RWPE1 (cell line): ENCODE measurements at regions not wholly inside any gene's neighbourhood (a gene's known extent, or its start where the extent isn't known, plus 50 kb on each side); places are given as distances from the start of the nearest gene placed in this dataset.

Experiments
- CTCF ChIA-PET: fragments of 350-600 bp; sonication (Branson Sonifier 250); formaldehyde crosslinking; extraction: SDS; loops from one replicate; lab custom pipeline; 2021; lab: Yijun Ruan, JAX
- POLR2A ChIA-PET: fragments of 400-600 bp; formaldehyde crosslinking; extraction: SDS; loops from one replicate; lab custom pipeline; 2020; ENCODE audit warnings: antibody characterized with exemption; ENCODE audit not compliant: low non-redundant PET; lab: Yijun Ruan, JAX
- DNase-seq: peaks from one replicate; pipeline ENCODE4 v3.0.0; 2012; ENCODE audit warnings: low spot score
- H3K27ac ChIP-seq: fragments of 450-650 bp; 2 replicates; pipeline ENCODE4 v1.5.1; 2017
- CTCF ChIP-seq: fragments of 450-650 bp; conservative IDR thresholded peaks from 2 replicates; pipeline ENCODE4 v1.5.1; 2017; ENCODE audit warnings: low read depth, mild to moderate bottlenecking

GRCh38 chr14:104360501-104360900, 219.1 kb upstream of the C14orf180 start:
- H3K27ac ChIP-seq = no peak overlapping the region
- ChIA-PET POLR2A (no interaction called here), CTCF (interaction anchor here (1.1 kb wide), 1 partner anchor 10 kb away, joined by 5 read pairs; no protein-coding TSS in a partner anchor)
- TF ChIP-seq CTCF = no peak
- no peak for DNase-seq

- DNase-seq = no peak
- TF ChIP-seq CTCF = no peak
- POLR2A ChIA-PET = no interaction called here
- no peak overlapping the region for H3K27ac ChIP-seq
- CTCF ChIA-PET = interaction anchor here (0.9 to 1.1 kb wide), 2 partner anchors 9 to 223 kb away, joined by 3 to 5 read pairs; no protein-coding TSS in a partner anchor
Measured at GRCh38 chr14:104361101-104361591, 218.4 kb upstream of the C14orf180 start.

GRCh38 chr14:104361921-104362681, 217.5 kb upstream of the C14orf180 start:
- no peak for TF ChIP-seq CTCF
- no peak overlapping the region for H3K27ac ChIP-seq
- POLR2A ChIA-PET = no interaction called here
- no peak for DNase-seq
- CTCF ChIA-PET = interaction anchor here (0.9 kb wide), 1 partner anchor 224 kb away, joined by 3 read pairs; no protein-coding TSS in a partner anchor

GRCh38 chr14:104362761-104363605, 216.6 kb upstream of the C14orf180 start:
- TF ChIP-seq CTCF = no peak
- ChIA-PET CTCF (no interaction called here), POLR2A (no interaction called here)
- no peak overlapping the region for H3K27ac ChIP-seq
- DNase-seq = no peak

- CTCF ChIA-PET = no interaction called here
- POLR2A ChIA-PET = no interaction called here
- no peak for DNase-seq
- H3K27ac ChIP-seq = no peak overlapping the region
- TF ChIP-seq CTCF = no peak
Measured at GRCh38 chr14:104363891-104364760, 215.4 kb upstream of the C14orf180 start.

GRCh38 chr14:104364830-104365229, 214.7 kb upstream of the C14orf180 start:
- no peak overlapping the region for H3K27ac ChIP-seq
- DNase-seq = no peak
- POLR2A ChIA-PET = no interaction called here
- no peak for TF ChIP-seq CTCF
- CTCF ChIA-PET = interaction anchor here (0.6 kb wide), 1 partner anchor 287 kb away, joined by 3 read pairs; no protein-coding TSS in a partner anchor
